HCT116 (cell line): ENCODE measurements at regions not wholly inside any gene's neighbourhood (a gene's known extent, or its start where the extent isn't known, plus 50 kb on each side); places are given as distances from the start of the nearest gene placed in this dataset.

ENCODE experiments used
- ATAC-seq: fragments of 200-7000 bp; cut with Tn5 transposase; 2 replicates; pipeline ENCODE4 v1.9.1; 2020; ENCODE audit warnings: mild to moderate bottlenecking, moderate library complexity
- BruUV-seq: library from RNA; stranded (reverse); fragments of 400-500 nt; replicated peaks from 2 replicates; lab custom pipeline; 2021; lab: Mats Ljungman, UMichigan
- CTCF ChIA-PET: fragments of 300-600 bp; sonication (Branson Sonifier 250); formaldehyde crosslinking; loops from one replicate; lab custom pipeline; 2021; ENCODE audit warnings: antibody characterized with exemption; lab: Charles Lee
- POLR2A ChIA-PET: fragments of 300-600, 350-600 bp; sonication (Branson Sonifier 250); formaldehyde crosslinking; loops from one replicate; lab custom pipeline; 2021; ENCODE audit warnings: antibody characterized with exemption; lab: Charles Lee
- RAD21 ChIA-PET, 2 experiments: fragments of 300-600 bp; sonication (Branson Sonifier 250); formaldehyde crosslinking; loops; one replicate each; lab custom pipeline; 2023; ENCODE audit warnings: low total read pairs in 2 of 2; ENCODE audit not compliant: uncharacterized antibody in 2 of 2, unreplicated experiment in 2 of 2, low non-redundant PET in 1 of 2; lab: Charles Lee
- DNase-seq: peaks from one replicate; pipeline ENCODE4 v3.0.0-alpha.2; 2010; ENCODE audit warnings: low read depth, low spot score
- H2AFZ ChIP-seq: fragments of 200-600 bp; shearing (Covaris generic), sonication (generic); 2 replicates; pipeline ENCODE4 v1.6.1; 2017; ENCODE audit warnings: low read depth, mixed run types, mixed read lengths, antibody characterized with exemption, low read length; ENCODE audit not compliant: poor library complexity, severe bottlenecking
- H3K27ac ChIP-seq: 2 replicates; pipeline ENCODE4 v1.5.1; 2012; ENCODE audit warnings: low read depth, low read length
- H3K27me3 ChIP-seq: fragments of 200-600 bp; sonication (generic); 2 replicates; pipeline ENCODE4 v1.6.1; 2016; ENCODE audit warnings: mixed run types, low read length, mixed read lengths; ENCODE audit not compliant: insufficient read depth
- H3K36me3 ChIP-seq, 2 experiments: fragments of 200-500 bp in 1 of 2; fragments of 200-600 bp in 1 of 2; sonication (Bioruptor generic) in 1 of 2; sonication (generic) in 1 of 2; 2 replicates each; pipeline versions ENCODE4 v1.5.1 to v1.6.1; 2014 to 2016; ENCODE audit warnings: low read length in 2 of 2, inconsistent platforms in 1 of 2, mixed read lengths in 1 of 2, mixed run types in 1 of 2; ENCODE audit not compliant: insufficient read depth in 2 of 2, control insufficient read depth in 1 of 2
- H3K4me1 ChIP-seq, 2 experiments: fragments of 200-600 bp in 1 of 2; sonication (generic) in 1 of 2; 2 replicates each; pipeline versions ENCODE4 v1.5.1 to v1.6.1; 2012 to 2017; ENCODE audit warnings: low read length in 2 of 2, inconsistent platforms in 1 of 2, mild to moderate bottlenecking in 1 of 2, mixed read lengths in 1 of 2, mixed run types in 1 of 2, moderate library complexity in 1 of 2; ENCODE audit not compliant: insufficient read depth in 2 of 2, control insufficient read depth in 1 of 2
- H3K4me2 ChIP-seq: fragments of 200-600 bp; sonication (generic); 2 replicates; pipeline ENCODE4 v1.6.1; 2017; ENCODE audit warnings: mixed run types, low read length, mixed read lengths
- H3K4me3 ChIP-seq, 2 experiments: fragments of 200-600 bp in 1 of 2; sonication (generic) in 1 of 2; replicated peaks in 1 of 2; 2 replicates each; pipeline ENCODE4 v1.5.1; 2011 to 2016; ENCODE audit warnings: low read length in 2 of 2, control low read depth in 1 of 2, low read depth in 1 of 2, mild to moderate bottlenecking in 1 of 2, mixed read lengths in 1 of 2, mixed run types in 1 of 2
- H3K79me2 ChIP-seq: fragments of 200-600 bp; sonication (generic); 2 replicates; pipeline ENCODE4 v1.6.1; 2017; ENCODE audit warnings: mild to moderate bottlenecking, mixed run types, low read length, moderate library complexity, mixed read lengths; ENCODE audit not compliant: insufficient read depth
- H3K9ac ChIP-seq: fragments of 200-600 bp; sonication (generic); 2 replicates; pipeline ENCODE4 v1.6.1; 2016; ENCODE audit warnings: low read length, mixed read lengths
- H3K9me2 ChIP-seq: fragments of 200-600 bp; sonication (generic), shearing (Covaris generic); 2 replicates; pipeline ENCODE4 v1.6.1; 2017; ENCODE audit warnings: mixed run types, mild to moderate bottlenecking, moderate library complexity; ENCODE audit not compliant: insufficient read depth
- H3K9me3 ChIP-seq, 2 experiments: fragments of 200-500 bp in 1 of 2; fragments of 200-600 bp in 1 of 2; sonication (Bioruptor generic) in 1 of 2; sonication (generic) in 1 of 2; 2 replicates each; pipeline ENCODE4 v1.6.1; 2014 to 2017; ENCODE audit warnings: low read length in 2 of 2, mixed read lengths in 2 of 2, inconsistent platforms in 1 of 2, low read depth in 1 of 2, mild to moderate bottlenecking in 1 of 2, mixed run types in 1 of 2, moderate library complexity in 1 of 2; ENCODE audit not compliant: control insufficient read depth in 1 of 2, insufficient read depth in 1 of 2
- H4K20me1 ChIP-seq: fragments of 200-600 bp; sonication (generic), shearing (Covaris generic); 2 replicates; pipeline ENCODE4 v1.6.1; 2017; ENCODE audit warnings: mixed run types, mild to moderate bottlenecking, moderate library complexity; ENCODE audit not compliant: insufficient read depth
- ATF3 ChIP-seq: IDR thresholded peaks from 2 replicates; pipeline ENCODE4 v1.6.1; 2012
- CEBPB ChIP-seq: IDR thresholded peaks from 2 replicates; pipeline ENCODE4 v1.6.1; 2012; ENCODE audit warnings: low read depth
- EGR1 ChIP-seq: IDR thresholded peaks from 2 replicates; pipeline ENCODE4 v1.6.1; 2012; ENCODE audit warnings: low read depth
- EZH2 ChIP-seq: fragments of 200-600 bp; sonication (generic); IDR thresholded peaks from 2 replicates; pipeline ENCODE4 v1.6.1; 2017; ENCODE audit warnings: antibody characterized with exemption, mixed run types
- MAX ChIP-seq: IDR thresholded peaks from 2 replicates; pipeline ENCODE4 v1.6.1; 2012
- POLR2A ChIP-seq: IDR thresholded peaks from 2 replicates; pipeline ENCODE4 v1.7.0; 2011; ENCODE audit warnings: borderline replicate concordance; ENCODE audit not compliant: insufficient read depth, insufficient read length; ENCODE audit errors: extremely low read depth
- REST ChIP-seq: IDR thresholded peaks from 2 replicates; pipeline ENCODE4 v1.6.1; 2012; ENCODE audit warnings: low read depth
- SIN3A ChIP-seq: IDR thresholded peaks from 2 replicates; pipeline ENCODE4 v1.6.1; 2012; ENCODE audit warnings: low read depth
- SP1 ChIP-seq: IDR thresholded peaks from 2 replicates; pipeline ENCODE4 v1.6.1; 2012; ENCODE audit warnings: low read depth
- ZNF274 ChIP-seq: fragments of 200-500 bp; sonication (Bioruptor generic); IDR thresholded peaks from 2 replicates; pipeline ENCODE4 v1.6.1; 2014; ENCODE audit warnings: mild to moderate bottlenecking, low read depth, low read length, inconsistent platforms
- intact Hi-C: fragments of 100-400 bp; cut with micrococcal nuclease; formaldehyde crosslinking; loops from 2 replicates; pipeline ENCODE4 v1.10.0; 2022

GRCh38 chr12:90112666-90113065, 404.0 kb upstream of the ATP2B1 start (continued):
- TF ChIP-seq ATF3 = no peak
- TF ChIP-seq SIN3A = no peak
- TF ChIP-seq EZH2 = no peak
- no peak for TF ChIP-seq CEBPB
- no peak for TF ChIP-seq MAX

GRCh38 chr12:90111791-90112580, 403.3 kb upstream of the ATP2B1 start:
- Histone ChIP-seq H2AFZ (no peak overlapping the region), H3K79me2 (no peaks in the 10 kb centered on the region), H3K9me2 (no peaks in the 10 kb centered on the region), H3K4me2 (no peak overlapping the region), H4K20me1 (no peaks in the 10 kb centered on the region), H3K27ac (no peak overlapping the region), H3K4me1 (no peaks in the 10 kb centered on the region), H3K36me3 (no peaks in the 10 kb centered on the region), H3K9ac (no peak overlapping the region), H3K9me3 (no peaks in the 10 kb centered on the region), H3K27me3 (no peaks in the 10 kb centered on the region), H3K4me3 (no peak overlapping the region)
- CTCF ChIA-PET = no interaction called here
- DNase-seq (no peak), ATAC-seq (no peak)
- no peak for TF ChIP-seq EGR1
- TF ChIP-seq CEBPB = no peak
- TF ChIP-seq REST = no peak
- no peak for TF ChIP-seq ATF3
- no peak for TF ChIP-seq POLR2A
- TF ChIP-seq EZH2 = no peak
- no peak for TF ChIP-seq SP1
- TF ChIP-seq ZNF274 = no peak
- no TSS peak for BruUV-seq
- POLR2A ChIA-PET = no interaction called here
- RAD21 ChIA-PET = no interaction called here
- intact Hi-C loops = no loop called here
